Fibroblast of pulmonary artery (primary cell): ENCODE measurements at regions not wholly inside any gene's neighbourhood (a gene's known extent, or its start where the extent isn't known, plus 50 kb on each side); places are given as distances from the start of the nearest gene placed in this dataset.
A peak's percentile ranks its signal among the peaks of the same experiment; 100 is the strongest.
"Not testable (repeated sequence)": the region's sequence is repeated elsewhere in the genome, so short reads cannot be mapped to it uniquely, and the experiment has no call there.

ENCODE experiments used
- DNase-seq: peaks from one replicate; pipeline ENCODE4 v3.0.0-alpha.2; 2010; ENCODE audit warnings: low read depth
- H3K4me3 ChIP-seq: replicated peaks from 2 replicates; pipeline ENCODE4 v1.5.1; 2011; ENCODE audit warnings: low read depth, mild to moderate bottlenecking, control low read depth, low read length, moderate library complexity

DNA sequence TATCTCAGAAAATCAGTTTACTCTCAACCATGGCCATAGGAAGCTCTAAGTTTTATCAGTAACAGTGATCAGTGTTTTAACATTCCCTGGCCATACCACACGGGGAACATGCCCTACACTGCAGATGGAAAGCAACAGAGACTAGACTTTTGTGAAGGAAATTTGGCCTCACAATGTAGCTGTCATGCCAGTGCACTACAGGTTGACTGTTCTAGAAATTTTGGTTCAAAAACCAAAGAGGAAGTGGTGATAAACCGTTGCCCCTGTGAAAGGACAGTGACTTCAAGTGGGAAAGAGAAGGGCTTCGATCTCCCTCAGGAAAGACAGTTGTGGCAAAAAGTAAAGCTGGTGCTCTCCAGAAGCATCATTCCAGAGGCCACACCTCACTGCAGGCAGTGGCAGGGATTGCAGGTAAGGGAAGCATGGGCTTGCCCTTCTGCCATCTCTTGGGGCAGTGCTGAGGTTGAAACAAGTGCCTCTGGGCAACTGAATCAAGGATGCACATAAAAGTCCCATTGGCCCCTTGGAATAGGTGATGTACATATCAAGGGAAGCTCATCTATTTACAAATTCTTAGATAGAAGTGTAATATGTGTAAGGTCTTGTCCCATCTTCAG lies 143.4 kb downstream of the PPIAL4A start:
- DNase-seq, H3K4me3 ChIP-seq: not testable (repeated sequence)

DNA sequence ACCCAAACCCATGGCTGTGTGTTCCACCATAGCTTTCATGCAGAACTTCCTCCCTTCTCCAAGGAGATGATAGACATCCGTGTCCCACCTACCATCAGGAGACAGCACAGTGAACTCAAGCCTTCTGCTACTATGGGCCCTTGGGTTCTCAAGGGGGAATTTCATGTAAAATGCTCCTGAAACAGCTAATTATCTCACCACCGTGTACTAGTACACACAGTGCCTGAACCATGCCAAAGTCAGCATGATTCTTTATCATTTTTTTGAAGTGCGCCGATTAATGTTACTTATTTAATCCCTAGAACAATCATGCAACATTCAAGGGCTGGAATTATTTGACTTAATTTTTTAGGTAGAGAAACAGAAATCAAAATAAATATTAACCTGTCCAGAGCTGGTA lies 147.2 kb downstream of the PPIAL4A start:
- not testable (repeated sequence) for H3K4me3 ChIP-seq, DNase-seq

DNA sequence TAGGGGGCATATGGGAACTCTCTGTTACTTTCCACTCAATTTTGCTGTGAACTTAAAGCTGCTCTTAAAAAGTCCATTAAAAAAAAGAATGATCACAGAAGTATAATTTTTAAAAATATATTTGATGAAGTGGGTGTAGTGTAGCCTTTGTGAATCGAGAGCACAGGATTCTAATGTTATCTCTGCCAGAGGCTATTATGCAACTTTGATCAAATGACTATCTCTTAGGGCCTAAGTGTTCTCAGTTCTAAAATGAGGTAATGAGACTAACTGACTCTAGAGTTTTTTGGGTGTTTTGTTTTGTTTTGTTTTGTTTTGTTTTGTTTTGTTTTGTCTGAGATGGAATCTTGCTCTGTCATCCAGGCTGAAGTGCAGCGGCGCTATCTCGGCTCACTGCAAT lies 143.2 kb downstream of the FAM72B start:
- DNase-seq, H3K4me3 ChIP-seq: not testable (repeated sequence)

DNA sequence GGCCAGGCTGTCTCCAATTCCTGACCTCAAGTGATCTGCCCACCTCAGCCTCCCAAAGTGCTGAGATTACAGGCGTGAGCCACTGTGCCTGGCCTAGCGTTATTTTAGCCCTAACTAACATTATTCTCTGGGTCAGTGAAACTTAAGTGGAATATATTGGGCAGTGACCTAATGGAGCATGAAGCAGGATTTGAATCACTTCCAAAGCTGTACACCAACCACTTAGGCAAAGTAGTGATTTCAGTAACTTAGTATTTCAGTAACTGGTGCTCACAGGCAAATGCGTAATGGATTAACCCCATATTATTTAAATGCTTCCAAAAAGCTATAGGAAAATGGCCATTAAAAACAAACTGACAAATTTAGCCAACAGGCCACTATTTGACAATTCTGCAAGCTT lies 142.6 kb downstream of the FAM72B start:
- not testable (repeated sequence) for DNase-seq, H3K4me3 ChIP-seq

DNA sequence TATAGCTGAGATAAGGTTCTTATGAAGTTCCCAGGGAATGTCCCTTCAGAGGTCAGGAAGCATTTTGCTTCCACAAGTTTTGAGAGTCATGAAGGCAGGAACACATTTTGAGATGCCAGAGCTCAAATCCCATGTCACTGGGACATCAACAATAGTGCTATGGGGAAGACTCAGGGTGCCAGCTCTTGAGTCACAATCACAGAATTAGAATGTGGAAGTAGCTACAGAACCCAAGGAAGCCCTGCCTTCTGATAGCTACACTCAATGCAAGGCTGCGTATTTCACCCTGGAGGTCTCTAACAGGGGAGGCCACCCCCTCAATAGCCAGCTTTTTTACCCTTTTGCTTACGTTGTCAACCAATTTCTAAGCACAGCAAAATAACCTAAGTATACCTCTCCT lies 141.3 kb downstream of the FAM72B start:
- DNase-seq, H3K4me3 ChIP-seq: not testable (repeated sequence)

DNA sequence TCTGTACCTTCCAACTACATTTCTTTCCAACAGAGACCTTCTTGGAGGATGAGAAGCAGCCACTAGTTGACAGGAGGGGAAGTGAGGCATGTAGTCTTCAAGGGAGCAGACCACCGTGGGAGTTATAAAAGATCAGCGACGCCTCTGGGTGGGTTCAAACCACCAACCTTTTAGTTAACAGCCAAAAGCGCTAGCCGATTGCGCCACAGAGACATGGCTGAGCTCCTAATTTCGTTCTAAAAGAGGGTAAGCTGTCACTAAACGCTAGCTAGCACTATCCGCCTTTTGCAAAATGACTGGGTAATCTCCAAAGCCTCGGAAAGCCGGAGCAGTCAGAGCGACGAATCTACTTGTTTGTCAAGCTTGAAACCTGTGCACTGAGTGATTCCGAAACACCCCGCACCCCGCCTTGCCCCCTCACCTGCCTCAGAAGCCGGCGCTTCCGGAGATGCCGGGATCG lies 135.8 kb downstream of the FAM72B start:
- DNase-seq, H3K4me3 ChIP-seq: not testable (repeated sequence)

DNA sequence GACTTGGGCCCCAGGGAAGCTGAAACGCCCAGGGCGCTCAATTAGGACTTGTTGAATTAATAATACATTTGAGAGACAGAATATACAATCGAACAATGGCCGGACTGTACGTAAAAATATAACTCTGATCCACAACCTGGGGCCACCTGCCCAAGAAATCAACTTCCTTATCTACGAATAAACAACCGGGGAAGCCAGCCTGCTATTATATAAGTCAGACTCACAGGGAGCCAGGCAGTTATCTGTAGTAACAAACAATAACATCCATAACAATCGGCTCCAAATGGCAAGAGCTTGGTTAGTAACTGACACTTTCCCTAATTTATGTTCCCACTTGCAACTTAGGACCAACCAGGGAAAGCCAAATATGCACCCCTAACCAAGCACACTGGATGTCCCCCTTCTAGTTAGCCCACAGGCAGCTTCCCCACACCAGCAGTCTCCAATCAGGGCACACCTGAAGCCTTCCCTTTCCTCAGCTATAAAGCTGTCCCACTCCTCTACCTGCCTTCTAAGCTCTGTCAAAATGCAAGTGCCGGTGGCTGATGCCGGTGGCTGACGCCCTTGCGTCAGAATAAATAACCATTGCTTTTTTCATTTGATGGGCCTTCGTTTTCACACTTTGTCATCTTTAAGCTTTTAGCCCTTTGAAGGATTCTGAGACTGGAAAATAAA lies 135.2 kb downstream of the FAM72B start:
- not testable (repeated sequence) for H3K4me3 ChIP-seq, DNase-seq

DNA sequence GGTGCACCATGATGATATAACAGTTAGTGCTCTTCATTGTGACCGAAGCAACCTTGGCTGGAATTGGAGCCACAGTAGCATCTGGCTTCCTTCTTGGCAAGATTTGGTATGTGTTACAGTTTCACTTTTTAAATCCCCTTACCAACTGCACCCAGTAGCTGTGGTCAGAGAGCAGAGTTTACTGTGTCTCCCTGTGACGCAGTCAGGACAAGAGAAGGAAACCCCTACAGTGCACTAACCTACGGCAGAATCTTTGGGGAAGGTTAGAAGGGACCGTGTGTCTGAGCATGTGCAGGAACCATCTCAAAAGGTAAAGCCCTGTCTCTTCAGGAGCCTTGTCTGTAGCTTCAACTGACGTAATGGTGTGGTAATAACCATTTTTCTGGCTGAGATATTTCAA lies 134.0 kb downstream of the FAM72B start:
- not testable (repeated sequence) for DNase-seq, H3K4me3 ChIP-seq

DNA sequence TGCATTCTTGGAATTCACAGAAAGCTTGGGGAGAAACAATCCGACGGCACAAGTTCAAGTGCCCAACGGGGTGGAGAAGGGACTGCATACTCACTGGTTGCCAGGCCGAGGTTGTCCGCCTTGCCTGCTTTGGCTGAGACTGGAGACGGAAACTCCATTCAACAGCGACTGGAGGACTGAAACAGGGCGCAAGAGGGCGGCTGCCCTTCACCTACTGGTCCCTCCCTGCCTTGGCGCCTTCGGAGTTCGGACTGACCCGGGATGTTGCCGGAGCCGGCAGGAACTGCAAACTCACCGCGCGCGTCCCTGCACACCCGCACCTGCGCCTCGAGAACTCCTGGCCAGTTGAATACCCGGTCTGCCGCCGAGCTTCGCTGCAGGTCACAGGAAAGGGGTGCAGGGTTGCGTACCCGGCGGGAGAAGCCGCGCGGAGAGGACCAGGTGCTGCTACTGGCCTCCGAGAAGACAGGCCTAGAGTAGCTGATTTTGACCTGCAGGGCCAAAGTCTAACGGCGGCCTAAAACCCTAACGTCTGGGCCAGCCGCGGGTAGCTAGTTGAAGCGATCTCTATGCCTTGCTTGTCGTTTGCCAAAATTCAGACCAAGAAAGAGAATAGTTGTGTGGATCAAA lies 132.9 kb downstream of the FAM72B start:
- not testable (repeated sequence) for DNase-seq, H3K4me3 ChIP-seq

DNA sequence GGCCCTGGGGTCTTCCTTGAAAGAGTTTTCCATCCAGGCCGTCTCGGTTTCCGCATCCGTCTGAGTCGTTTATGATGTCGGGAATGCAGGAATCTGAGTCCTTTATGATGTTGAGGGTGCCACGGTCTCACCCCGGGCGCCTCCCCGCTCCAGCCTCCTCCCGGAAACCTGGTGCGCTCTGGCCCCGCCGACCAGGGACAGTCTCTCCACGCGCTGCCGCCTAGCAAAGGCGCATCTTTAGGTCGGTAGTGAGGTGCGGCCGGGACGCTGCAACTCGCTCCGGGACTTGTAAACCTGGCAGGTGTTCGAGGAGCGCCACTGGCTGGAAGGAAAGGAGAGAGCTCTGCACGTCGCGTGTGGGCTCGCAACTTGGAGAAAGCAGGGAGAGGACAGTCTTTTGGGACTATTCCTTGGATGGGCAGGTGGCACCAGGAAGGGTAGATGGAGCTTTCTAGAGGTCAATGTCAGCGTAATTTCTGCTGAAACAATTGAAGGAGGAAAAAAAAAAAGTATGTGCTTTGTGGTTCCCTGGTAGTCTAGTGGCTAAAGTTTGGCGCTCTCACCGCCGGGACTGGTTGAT lies 132.0 kb downstream of the FAM72B start:
- not testable (repeated sequence) for H3K4me3 ChIP-seq, DNase-seq

DNA sequence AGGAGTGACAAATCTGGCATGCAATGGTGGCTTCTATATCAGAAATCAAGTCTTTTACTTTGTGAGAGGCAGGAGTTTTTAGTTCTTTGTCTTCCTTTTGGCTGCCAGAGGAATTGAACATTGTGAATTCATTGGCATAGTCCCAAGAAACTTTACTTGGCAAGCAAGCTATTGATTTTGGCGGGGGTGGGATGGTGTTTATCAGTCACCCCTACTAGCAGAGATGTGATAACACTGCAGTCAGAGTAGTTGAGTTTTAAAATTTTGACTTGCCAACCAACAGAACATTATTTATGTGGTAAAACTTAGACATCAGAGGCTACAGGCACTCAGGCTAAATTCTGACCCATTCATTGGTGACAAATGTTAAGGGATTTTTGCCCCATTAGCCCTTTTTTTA lies 129.2 kb downstream of the FAM72B start:
- H3K4me3 ChIP-seq, result not testable (repeated sequence)
- DNase-seq, result peak; percentile 4

DNA sequence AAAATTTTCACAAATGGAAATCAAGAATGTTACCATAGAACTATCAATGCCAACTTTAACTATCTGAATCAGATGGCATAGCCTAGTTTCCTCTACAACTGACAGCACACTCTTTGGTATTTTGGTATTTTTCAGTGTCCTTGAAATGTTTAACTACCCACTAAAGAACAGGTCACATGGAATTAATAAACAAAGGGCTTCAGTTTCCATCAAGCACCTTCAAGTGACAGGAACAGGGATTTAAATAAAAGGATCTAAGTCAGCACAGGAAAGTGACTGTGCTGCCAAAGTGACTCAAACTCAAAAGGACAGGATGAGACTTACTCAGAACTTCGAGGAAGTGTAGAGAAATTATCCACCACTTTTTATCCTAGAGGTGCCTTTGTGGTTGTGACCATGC lies 117.2 kb downstream of the FAM72B start:
- not testable (repeated sequence) for H3K4me3 ChIP-seq, DNase-seq

DNA sequence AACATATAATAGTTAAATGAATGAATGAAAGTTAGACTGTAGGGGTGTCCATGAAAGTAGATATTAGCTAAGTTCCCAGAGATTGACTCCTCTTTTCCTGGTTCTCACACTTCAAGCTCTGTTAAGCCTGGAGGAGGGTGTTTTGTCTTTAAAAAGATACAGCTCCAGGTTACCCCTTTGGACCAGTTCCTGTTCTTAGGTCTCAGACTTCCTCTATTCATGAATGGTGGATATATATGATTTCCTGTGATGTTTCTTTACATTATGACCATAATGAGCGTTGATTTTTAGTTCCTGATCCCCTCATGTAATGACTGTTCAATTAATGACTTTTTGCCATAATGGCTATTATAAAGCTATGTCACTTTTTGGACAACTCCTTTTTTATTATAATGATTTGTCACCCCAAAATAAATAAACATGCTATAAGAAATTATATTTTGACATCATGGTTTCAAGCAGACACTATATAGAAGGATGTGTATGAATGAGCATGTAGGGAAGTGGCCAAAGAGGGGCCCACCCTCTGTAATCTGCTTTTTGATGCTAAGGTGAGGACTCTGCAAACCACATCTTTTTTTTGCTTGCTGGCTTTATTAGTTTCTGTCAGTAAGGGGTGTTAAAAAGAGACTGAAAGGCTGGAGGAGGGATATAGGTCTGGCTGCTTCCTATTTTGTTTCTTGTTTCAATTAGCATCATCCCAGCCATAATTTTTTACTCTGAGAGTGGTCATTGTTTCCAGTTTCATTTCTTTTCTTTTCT lies 115.2 kb downstream of the FAM72B start:
- not testable (repeated sequence) for H3K4me3 ChIP-seq, DNase-seq

DNA sequence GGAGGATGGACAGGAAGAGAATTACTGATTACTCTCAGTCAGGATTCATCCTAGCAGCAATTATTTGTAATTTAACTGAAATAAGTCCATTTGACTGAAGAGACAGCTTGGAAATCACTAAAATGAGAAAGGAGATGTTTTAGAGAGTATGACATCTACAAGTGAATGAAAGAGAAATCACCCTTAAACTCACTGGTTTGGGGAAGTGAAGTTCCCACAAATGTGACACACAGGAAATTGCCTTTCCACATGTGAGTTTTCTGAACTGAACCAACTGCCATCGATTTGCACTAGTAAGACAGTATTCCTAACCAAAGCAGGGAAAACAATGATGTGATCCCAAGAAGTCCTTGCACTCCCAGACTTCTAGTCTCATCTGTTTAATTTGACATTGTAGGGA lies 110.3 kb downstream of the FAM72B start:
- H3K4me3 ChIP-seq, DNase-seq: not testable (repeated sequence)

DNA sequence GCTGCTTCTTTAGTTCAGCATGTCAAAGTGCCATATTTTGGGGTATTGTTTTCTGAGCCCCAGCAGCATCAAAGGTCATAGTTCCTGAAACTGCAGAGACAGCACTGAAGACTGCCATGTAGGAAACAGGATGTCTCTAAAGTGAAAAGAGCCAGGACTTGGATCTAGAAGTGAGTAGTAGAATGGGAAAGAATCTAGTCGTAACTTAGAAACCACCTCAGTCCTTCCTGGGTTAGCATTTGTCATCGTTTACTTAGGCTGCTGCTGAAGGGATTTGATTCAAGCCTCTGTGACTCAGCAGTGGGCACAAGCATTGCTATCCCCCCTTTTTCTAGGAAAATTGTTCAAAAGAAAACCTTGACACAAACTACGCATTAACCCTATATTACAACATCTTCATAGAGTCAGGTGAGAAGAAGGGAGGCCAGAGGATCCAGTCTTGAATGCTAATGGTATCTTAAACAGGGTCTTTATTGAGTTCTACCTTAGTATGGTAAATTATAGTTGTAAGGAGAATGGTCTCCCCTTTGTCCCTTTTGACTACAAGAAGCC lies 108.8 kb downstream of the FAM72B start:
- DNase-seq, H3K4me3 ChIP-seq: not testable (repeated sequence)

DNA sequence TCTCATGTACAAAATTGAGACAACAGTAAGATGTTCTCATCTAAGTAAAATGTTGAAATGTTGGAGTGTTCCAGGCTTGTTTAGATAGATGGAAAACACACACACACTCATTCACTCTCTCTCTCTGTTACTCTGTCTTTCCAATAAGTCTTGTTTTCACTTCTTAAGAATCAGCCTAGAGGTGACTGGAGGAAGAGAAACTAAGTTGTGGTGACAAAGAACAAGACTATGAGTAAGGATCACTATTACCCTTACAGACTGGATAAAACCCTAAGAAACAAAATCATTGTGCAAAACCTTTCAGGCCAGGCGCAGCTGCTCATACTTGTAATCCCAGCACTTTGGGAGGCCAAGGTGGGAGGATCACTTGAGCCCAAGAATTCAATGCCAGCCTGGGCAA lies 107.5 kb downstream of the FAM72B start:
- DNase-seq, H3K4me3 ChIP-seq: not testable (repeated sequence)

DNA sequence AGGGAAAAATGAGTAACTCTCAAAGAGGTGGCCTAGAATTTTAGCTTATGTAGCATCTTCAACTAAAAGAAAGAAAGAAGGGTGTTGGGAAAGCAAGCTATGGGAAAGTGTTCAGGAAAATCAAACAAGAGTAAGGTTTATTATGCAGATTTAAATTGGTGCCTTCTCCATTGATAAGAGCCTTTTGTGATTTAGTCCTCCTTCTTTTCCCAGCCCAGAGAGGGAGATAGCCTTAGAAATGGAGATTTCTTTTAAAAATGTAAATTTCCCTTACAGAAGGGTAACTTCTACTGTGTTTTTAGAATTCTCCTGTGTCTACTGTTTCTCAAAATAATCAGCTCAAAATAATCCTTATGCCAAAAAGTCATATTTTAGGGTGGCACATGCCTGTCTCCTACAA lies 104.5 kb downstream of the FAM72B start:
- not testable (repeated sequence) for H3K4me3 ChIP-seq, DNase-seq

DNA sequence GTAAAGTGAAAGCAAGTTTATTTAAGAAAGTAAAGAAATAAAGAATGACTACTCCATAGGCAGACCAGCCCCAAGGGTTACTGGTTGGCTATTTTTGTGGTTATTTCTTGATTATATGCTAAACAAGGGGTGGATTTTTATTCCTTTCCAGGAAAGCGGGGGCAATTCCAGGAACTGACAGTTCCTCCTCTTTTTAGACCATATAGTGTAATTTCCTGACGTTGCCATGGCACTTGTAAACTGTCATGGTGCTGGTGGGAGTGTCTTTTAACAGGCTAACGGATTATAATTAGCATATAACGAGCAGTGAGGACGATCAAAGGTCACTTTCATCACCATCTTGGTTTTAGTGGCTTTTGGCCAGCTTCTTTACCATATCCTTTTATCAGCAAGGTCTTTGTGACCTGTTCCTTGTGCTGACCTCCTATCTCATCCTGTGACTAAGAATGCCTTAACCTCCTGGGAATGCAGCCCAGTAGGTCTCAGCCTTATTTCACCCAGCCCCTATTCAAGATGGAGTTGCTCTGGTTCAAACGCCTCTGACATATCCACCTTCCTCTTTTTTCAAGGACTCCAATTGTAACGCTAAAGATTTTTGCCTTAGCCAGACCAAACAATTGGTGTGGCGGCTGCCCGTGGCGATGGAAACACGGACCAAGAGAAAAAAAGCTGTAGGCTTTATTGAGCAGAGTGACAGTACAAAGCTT lies 103.8 kb downstream of the FAM72B start:
- DNase-seq, result peak; percentile 3
- not testable (repeated sequence) for H3K4me3 ChIP-seq
